ENCODE measurements at regions not wholly inside any gene's neighbourhood (a gene's known extent, or its start where the extent isn't known, plus 50 kb on each side); places are given as distances from the start of the nearest gene placed in this dataset.

DNA sequence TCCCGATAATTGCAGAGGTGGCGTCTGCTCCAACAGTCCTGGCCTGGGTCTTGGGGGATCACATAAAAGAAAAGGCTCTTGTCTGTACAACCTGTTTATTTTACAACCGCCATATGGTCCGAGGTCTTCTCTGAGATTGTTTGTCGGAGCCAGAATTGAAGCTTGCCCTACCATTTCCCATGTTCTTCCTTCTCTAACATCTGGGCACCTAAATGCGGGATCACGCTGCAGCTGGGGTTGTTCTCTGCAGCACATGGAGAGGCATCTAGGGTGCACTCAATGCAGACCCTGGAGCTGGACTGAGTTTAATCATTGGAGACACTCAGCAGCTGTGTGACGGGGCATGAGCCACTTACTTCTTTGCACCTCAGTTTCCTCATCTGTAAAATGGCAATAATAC, 107.7 kb downstream of the ACKR3 start:
- H3K36me3 ChIP-seq (ENCODE audit: control insufficient read depth, insufficient read depth, low read length), result no peaks in the 10 kb centered on the region
- H3K4me1 ChIP-seq (ENCODE audit: control insufficient read depth, insufficient read depth, low read length), result no peaks in the 10 kb centered on the region
- no peaks in the 10 kb centered on the region for H3K27me3 ChIP-seq (ENCODE audit: control insufficient read depth, insufficient read depth, low read length)
- no peaks in the 10 kb centered on the region for H3K9me3 ChIP-seq (ENCODE audit: control insufficient read depth, low read length)
- H3K4me3 ChIP-seq (ENCODE audit: low read length), result no peak overlapping the region
- no peak overlapping the region for H3K9ac ChIP-seq (ENCODE audit: low read length)

DNA sequence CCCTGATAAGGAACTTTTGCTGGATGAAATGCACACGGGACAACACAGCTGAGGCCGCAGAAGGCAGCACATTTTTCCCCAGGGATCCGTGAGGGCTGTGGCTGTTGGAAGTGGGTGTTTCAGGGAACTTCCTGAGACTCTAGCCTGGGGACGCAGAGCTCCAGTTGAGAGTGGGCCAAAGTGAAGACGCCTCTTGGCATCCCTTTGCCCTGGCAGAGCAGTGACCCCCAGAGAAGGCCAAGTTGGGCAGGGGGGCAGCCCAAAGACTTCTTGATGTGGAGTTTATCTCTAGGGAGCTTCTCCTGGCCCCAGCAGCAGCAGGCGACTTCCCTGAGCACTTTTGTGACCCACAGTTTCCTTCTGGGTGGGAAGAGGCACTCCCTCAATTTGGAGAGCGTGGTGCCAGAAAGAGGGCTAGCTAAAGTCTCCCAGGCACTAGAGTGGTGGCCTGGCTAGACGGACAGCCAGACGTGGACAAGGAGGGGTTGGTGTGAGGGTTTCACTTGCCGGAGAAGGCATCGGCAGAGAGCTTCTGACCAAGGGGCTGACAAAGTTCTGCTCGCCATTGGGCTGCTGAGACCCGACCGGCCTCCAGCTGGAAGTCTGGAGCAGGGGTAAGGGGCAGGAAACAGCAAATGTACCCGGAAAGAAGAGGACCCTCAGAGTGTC, 108.8 kb downstream of the ACKR3 start:
- H3K36me3 ChIP-seq (ENCODE audit: control insufficient read depth, insufficient read depth, low read length), result no peaks in the 10 kb centered on the region
- H3K27me3 ChIP-seq (ENCODE audit: control insufficient read depth, insufficient read depth, low read length), result no peaks in the 10 kb centered on the region
- no peaks in the 10 kb centered on the region for H3K4me1 ChIP-seq (ENCODE audit: control insufficient read depth, insufficient read depth, low read length)
- no peaks in the 10 kb centered on the region for H3K9me3 ChIP-seq (ENCODE audit: control insufficient read depth, low read length)
- no peak overlapping the region for H3K4me3 ChIP-seq (ENCODE audit: low read length)
- H3K9ac ChIP-seq (ENCODE audit: low read length), result no peak overlapping the region

DNA sequence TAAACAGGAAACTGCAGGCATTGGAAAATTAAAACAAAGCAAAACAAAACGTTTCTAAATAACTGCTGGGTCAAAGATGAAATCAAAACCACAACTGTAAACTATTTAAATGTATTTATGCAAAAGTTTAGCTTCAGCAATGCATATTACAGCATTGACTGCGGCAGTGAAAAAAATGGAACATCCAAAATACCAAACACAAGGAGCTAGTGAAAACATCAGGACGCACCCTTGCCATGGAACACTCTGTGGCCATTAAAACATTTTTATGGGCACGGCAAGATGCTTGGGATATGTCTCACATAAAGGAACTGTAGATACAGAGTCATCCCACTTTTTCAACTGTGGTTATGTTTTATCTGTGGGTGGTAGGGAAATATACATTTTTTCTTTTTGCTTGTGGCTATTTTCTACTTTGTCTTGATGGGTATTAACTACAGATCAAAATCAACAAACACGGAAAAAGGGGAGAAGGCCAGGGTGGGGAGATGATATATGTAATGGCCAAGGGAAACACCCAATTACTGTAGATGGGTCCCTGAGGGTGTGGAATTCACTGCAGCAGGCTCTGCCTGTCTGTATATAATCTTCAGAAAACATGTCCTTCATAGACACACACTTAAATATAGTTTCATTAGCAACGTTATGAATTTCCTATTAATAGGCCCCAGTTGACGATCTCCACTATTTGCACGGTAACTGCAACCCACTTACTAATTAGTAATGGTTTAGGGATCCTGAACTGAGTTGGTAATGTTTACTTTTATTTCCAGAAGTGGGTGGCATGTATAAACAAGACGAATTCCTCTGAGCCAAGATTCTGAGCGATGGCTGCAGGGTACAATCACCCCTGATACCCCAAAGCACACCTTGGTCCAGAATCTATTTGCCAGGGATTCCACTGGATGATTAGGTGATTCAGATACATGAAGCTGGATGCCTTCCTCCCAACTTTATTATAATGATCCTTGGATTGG, 110.5 kb downstream of the ACKR3 start:
- Histone ChIP-seq H3K4me3 (ENCODE audit: low read length) (no peak overlapping the region), H3K9me3 (ENCODE audit: control insufficient read depth, low read length) (no peaks in the 10 kb centered on the region), H3K9ac (ENCODE audit: low read length) (no peak overlapping the region), H3K27me3 (ENCODE audit: control insufficient read depth, insufficient read depth, low read length) (no peaks in the 10 kb centered on the region), H3K4me1 (ENCODE audit: control insufficient read depth, insufficient read depth, low read length) (no peaks in the 10 kb centered on the region), H3K36me3 (ENCODE audit: control insufficient read depth, insufficient read depth, low read length) (no peaks in the 10 kb centered on the region)

DNA sequence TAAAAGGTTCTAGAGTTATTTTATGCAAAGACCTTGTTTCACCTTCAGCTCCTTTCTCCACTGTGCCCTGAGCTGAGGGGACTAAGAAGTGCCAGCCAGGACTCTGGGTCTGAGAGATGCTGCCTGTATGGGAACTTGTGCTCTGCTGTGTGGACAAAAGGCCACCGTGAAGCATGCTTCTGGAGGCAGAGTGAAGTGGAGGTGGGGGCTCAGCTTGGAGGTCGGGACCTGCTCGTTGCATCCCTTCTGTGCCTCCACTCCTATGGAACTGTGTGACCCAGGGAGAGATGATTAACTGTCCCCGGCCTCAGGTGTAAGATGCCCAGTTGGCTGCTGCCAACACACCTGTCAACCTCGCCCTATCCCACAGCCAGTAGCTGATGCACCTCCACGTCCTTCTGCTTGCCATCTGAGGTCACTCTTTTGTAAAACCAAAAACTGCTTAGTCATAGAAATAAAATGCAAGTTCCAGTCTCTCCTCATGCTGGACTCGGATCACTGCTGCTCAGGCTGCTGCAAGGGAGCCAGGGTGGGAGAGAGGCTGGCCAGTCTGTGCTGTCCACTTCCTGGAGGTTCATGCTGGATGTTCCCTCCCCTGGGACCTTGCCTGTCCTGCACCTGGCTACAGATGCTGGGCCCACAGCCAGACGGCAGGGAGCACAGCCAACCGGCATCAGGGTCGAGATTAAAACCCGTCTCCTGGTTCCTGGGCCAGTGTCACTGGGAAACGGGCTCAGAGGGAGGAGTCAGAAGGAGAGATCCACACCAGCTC, 113.2 kb downstream of the ACKR3 start:
- no peak overlapping the region for H3K4me3 ChIP-seq (ENCODE audit: low read length)
- no peaks in the 10 kb centered on the region for H3K27me3 ChIP-seq (ENCODE audit: control insufficient read depth, insufficient read depth, low read length)
- no peak overlapping the region for H3K9ac ChIP-seq (ENCODE audit: low read length)
- H3K9me3 ChIP-seq (ENCODE audit: control insufficient read depth, low read length), result no peaks in the 10 kb centered on the region
- no peaks in the 10 kb centered on the region for H3K36me3 ChIP-seq (ENCODE audit: control insufficient read depth, insufficient read depth, low read length)
- H3K4me1 ChIP-seq (ENCODE audit: control insufficient read depth, insufficient read depth, low read length), result no peaks in the 10 kb centered on the region

DNA sequence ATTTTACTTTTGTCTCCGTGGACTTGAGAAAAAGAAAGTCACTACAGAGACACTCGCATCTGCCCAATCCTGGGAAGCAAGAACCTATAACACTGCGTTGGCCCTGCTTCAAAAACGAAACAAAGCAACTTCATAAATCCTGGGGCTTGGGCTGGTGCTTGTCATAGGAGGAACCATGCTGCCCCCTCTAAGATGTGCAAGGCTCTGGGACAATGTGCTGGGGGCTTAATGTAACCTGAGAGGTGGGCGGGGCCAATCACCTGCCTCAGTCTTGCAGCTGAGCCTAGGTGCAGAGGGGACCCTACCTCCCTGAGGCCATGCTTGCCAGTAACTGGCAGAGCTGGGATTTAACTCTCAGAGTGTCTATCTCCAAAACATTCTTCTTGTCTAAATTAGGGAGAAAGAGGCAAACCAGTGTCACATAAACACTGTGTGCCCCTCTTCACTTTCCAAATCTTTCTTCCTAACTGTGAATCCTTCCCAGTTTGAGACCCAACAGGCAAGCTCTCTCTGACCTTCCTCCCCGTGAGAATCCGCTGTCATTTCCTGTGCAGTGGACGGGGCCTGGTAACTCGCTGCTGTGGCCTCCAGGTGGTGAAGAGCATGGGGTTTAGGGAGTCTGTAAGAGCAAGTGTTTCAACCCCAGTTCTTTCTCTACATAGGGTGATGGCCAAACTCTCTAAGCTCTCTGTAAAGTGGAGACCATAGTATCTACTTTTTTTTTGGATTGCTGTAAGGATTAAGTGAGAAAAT, 115.1 kb downstream of the ACKR3 start:
- Histone ChIP-seq H3K27me3 (ENCODE audit: control insufficient read depth, insufficient read depth, low read length) (peaks cover 4% of the 10 kb centered on the region), H3K4me1 (ENCODE audit: control insufficient read depth, insufficient read depth, low read length) (no peaks in the 10 kb centered on the region), H3K36me3 (ENCODE audit: control insufficient read depth, insufficient read depth, low read length) (no peaks in the 10 kb centered on the region), H3K4me3 (ENCODE audit: low read length) (no peak overlapping the region), H3K9ac (ENCODE audit: low read length) (no peak overlapping the region), H3K9me3 (ENCODE audit: control insufficient read depth, low read length) (no peaks in the 10 kb centered on the region)

DNA sequence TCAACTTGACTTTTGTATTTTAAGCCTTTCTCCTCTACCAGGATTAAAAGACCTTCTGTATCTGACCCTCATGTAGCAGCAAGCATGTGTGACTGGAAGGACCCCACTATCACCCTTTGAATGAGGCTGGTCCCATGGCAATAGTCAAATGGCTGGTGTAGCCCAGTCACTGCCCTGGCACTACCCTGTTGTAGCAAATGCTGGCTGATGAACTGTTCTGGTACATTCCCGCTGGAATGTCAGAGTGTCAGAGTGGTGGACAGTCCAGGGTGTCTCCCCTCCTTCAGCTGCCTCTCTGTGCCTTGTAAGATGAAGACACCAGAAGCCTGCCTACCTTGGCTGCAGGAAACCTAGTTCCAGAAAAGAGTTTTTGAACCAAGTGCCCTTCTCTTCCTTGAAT, 115.7 kb downstream of the ACKR3 start:
- Histone ChIP-seq H3K4me3 (ENCODE audit: low read length) (no peak overlapping the region), H3K36me3 (ENCODE audit: control insufficient read depth, insufficient read depth, low read length) (no peaks in the 10 kb centered on the region), H3K27me3 (ENCODE audit: control insufficient read depth, insufficient read depth, low read length) (peaks cover 4% of the 10 kb centered on the region), H3K4me1 (ENCODE audit: control insufficient read depth, insufficient read depth, low read length) (no peaks in the 10 kb centered on the region), H3K9ac (ENCODE audit: low read length) (no peak overlapping the region), H3K9me3 (ENCODE audit: control insufficient read depth, low read length) (no peaks in the 10 kb centered on the region)

DNA sequence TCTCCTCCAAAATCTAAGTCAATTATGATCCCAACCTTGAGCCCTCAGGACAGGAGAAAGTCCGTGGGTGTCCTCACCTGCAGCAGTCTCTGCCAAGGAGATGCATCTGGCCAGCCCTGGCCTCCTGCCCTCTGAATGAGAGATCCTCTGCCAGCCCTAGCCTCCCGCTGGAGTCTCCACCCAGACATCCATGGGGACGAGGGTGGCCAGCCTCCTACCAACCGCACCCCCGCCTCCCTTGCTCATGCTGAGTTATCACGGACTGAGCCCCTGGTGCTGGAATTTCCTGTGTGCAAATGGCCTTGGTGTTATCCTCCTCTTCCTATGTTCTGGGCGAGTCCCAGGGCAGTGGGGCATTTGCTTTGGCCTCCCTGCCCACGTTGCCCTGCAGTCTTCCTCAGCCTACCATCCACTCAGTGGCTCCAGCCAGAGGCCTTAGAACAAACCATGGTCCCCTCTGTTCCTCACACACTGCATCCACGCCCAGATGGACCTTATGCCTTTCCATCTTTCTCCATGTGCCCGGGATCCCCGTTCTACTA, 116.4 kb downstream of the ACKR3 start:
- H3K9ac ChIP-seq (ENCODE audit: low read length), result no peak overlapping the region
- H3K27me3 ChIP-seq (ENCODE audit: control insufficient read depth, insufficient read depth, low read length), result peaks cover 4% of the 10 kb centered on the region
- no peaks in the 10 kb centered on the region for H3K36me3 ChIP-seq (ENCODE audit: control insufficient read depth, insufficient read depth, low read length)
- no peaks in the 10 kb centered on the region for H3K4me1 ChIP-seq (ENCODE audit: control insufficient read depth, insufficient read depth, low read length)
- no peak overlapping the region for H3K4me3 ChIP-seq (ENCODE audit: low read length)
- H3K9me3 ChIP-seq (ENCODE audit: control insufficient read depth, low read length), result no peaks in the 10 kb centered on the region

DNA sequence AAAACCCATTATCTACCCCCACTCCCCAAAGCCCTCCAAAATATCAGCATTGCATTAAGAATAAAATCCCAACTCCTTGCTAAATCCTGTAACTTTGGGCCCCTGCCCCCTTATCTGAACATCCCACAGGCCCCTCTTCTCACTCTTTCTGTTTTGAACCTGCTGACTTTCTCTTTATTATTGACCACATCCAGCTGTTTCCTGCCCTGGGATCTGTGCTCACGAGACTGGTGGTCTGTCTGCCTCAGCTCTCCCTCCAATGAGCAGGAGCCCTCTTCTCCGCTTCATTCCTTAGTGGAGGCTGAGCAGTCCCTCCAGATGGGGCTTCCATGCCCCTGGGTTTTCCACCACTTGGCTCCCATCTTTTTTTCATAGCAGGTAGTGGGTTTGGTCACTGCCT, 116.9 kb downstream of the ACKR3 start:
- Histone ChIP-seq H3K9me3 (ENCODE audit: control insufficient read depth, low read length) (no peaks in the 10 kb centered on the region), H3K36me3 (ENCODE audit: control insufficient read depth, insufficient read depth, low read length) (no peaks in the 10 kb centered on the region), H3K9ac (ENCODE audit: low read length) (no peak overlapping the region), H3K27me3 (ENCODE audit: control insufficient read depth, insufficient read depth, low read length) (peaks cover 4% of the 10 kb centered on the region), H3K4me3 (ENCODE audit: low read length) (no peak overlapping the region), H3K4me1 (ENCODE audit: control insufficient read depth, insufficient read depth, low read length) (no peaks in the 10 kb centered on the region)

DNA sequence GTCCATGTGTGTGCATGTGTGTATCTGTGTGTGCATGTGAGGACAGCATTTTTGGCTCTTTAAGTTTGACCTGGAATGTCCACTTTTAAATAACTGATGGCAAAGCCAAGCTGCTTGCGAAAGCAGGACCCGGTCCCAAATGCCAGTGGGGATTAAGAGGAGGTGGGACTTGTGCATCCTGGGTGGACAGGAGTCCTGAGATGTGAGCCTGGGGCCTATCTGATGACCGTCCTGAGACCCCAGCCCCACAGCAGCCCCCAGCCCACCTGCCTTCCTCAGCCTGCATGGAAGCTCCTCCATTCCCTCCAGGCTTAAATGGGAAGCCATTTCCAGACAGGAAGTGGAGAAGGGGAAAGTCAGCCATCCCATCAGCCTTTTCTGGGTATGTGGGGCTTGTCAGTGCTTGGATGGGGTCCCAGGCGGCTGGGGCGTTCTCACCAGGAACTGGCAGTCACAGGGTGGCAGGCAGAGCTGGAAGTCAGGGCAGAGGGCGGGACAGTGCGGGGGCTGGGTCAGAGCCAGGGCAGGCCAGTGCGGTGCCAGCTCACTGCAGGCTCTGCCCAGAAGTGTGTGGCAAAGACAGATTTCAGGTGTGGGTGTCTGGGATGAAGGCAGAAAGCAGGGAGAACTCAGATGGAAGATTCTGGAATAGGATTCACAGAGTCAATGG, 117.8 kb downstream of the ACKR3 start:
- Histone ChIP-seq H3K9me3 (ENCODE audit: control insufficient read depth, low read length) (no peaks in the 10 kb centered on the region), H3K4me3 (ENCODE audit: low read length) (no peak overlapping the region), H3K36me3 (ENCODE audit: control insufficient read depth, insufficient read depth, low read length) (no peaks in the 10 kb centered on the region), H3K4me1 (ENCODE audit: control insufficient read depth, insufficient read depth, low read length) (no peaks in the 10 kb centered on the region), H3K9ac (ENCODE audit: low read length) (no peak overlapping the region), H3K27me3 (ENCODE audit: control insufficient read depth, insufficient read depth, low read length) (peaks cover 4% of the 10 kb centered on the region)

DNA sequence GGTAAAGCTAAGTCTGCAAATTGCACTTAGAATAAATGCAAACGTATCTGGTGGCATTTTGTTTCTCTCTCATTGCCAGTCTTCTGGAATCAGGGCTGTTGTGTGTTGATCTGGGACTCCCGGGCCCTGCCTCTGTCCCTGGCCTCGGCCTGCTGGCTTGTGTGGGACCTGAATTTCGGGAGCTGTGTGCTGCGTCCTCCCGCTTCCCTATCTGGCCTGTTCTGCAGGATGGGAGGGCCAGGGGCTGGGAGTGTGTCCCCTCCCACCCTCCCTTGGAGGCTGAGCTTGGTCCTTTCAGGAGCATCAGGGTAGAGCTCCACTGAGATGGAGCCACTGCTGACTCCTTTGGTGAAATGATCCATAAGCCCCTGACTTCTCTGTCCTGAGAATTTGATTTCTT, 118.5 kb downstream of the ACKR3 start:
- Histone ChIP-seq H3K27me3 (ENCODE audit: control insufficient read depth, insufficient read depth, low read length) (peaks cover 4% of the 10 kb centered on the region), H3K9ac (ENCODE audit: low read length) (no peak overlapping the region), H3K4me1 (ENCODE audit: control insufficient read depth, insufficient read depth, low read length) (no peaks in the 10 kb centered on the region), H3K4me3 (ENCODE audit: low read length) (no peak overlapping the region), H3K9me3 (ENCODE audit: control insufficient read depth, low read length) (no peaks in the 10 kb centered on the region), H3K36me3 (ENCODE audit: control insufficient read depth, insufficient read depth, low read length) (no peaks in the 10 kb centered on the region)

Data from mucosa of stomach (tissue), 1 donor.